VCaP (cell line): ENCODE measurements at regions not wholly inside any gene's neighbourhood (a gene's known extent, or its start where the extent isn't known, plus 50 kb on each side); places are given as distances from the start of the nearest gene placed in this dataset.
A peak's percentile ranks its signal among the peaks of the same experiment; 100 is the strongest.

Experiments used
- H3K27ac ChIP-seq: fragments of 450-650 bp; 2 replicates; pipeline ENCODE4 v1.5.1; 2017
- TF ChIP-seq, protein P1 (sequence below): fragments of 450-650 bp; conservative IDR thresholded peaks from 2 replicates; pipeline ENCODE4 v1.5.1; 2017; ENCODE audit warnings: mild to moderate bottlenecking, moderate library complexity

DNA sequence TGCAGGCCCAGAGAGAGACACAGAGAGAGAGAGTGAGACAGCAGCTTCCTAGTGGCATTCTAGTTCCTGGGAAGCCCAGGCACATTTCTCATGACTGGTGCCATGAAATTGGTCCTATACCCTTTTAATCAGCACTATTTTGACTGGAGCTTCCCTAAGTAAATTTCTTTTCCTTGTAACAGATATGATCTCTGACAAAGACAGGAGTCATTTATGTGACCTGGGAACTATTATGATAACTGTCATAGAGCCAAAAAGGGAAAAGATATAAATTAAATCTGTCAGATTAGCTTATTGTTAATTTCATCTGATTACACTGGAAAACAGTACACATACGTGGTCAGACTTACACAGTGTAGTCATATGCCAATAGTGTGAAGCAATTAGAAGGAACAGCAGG lies 161.3 kb upstream of the HNRNPA3 start:
- H3K27ac ChIP-seq: peak overlapping the region; percentile 76
- TF ChIP-seq, protein P1, sequence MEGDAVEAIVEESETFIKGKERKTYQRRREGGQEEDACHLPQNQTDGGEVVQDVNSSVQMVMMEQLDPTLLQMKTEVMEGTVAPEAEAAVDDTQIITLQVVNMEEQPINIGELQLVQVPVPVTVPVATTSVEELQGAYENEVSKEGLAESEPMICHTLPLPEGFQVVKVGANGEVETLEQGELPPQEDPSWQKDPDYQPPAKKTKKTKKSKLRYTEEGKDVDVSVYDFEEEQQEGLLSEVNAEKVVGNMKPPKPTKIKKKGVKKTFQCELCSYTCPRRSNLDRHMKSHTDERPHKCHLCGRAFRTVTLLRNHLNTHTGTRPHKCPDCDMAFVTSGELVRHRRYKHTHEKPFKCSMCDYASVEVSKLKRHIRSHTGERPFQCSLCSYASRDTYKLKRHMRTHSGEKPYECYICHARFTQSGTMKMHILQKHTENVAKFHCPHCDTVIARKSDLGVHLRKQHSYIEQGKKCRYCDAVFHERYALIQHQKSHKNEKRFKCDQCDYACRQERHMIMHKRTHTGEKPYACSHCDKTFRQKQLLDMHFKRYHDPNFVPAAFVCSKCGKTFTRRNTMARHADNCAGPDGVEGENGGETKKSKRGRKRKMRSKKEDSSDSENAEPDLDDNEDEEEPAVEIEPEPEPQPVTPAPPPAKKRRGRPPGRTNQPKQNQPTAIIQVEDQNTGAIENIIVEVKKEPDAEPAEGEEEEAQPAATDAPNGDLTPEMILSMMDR: no peak

DNA sequence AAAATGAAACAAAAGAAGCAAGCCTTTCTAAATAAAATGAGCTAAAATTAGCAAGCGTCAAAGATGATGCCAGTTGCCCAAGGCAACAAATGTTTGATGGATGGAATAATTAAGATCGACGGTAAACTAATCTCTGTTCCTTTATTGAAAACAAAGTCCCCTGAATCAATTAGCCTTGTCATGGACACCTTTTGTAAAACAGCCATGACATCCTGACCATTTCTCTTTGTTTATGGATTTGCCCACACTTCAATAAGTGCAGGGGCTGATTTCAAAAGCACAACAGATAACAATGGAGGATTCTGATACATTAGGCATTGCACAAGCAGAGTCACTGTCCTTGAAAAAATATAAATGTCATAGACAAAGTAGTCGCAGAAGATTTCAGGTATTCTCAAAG lies 160.1 kb upstream of the HNRNPA3 start:
- H3K27ac ChIP-seq: peak overlapping the region; percentile 76; the same call in 1 of the 2 replicates
- TF ChIP-seq, protein P1: no peak

DNA sequence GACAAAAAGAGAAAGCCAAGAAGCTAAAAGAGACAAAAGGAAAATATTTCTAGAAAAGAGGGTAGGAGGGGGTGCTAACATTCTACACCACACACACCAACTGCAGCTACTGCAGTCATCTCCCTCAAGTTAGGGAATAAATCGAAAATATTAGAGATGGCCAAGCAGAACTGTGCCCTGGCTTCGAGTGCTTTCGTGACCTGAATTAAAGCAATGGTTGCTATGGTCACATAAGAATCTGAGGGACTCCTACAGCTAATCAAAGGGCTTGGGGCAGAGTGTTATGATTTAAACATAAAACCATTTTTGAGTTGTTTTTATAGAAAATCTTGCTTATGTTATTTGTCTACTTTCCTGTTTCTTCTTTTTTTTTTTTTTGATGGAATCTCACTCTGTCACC lies 159.6 kb upstream of the HNRNPA3 start:
- TF ChIP-seq, protein P1: no peak
- H3K27ac ChIP-seq: peak overlapping the region; percentile 16; the same call in 1 of the 2 replicates

DNA sequence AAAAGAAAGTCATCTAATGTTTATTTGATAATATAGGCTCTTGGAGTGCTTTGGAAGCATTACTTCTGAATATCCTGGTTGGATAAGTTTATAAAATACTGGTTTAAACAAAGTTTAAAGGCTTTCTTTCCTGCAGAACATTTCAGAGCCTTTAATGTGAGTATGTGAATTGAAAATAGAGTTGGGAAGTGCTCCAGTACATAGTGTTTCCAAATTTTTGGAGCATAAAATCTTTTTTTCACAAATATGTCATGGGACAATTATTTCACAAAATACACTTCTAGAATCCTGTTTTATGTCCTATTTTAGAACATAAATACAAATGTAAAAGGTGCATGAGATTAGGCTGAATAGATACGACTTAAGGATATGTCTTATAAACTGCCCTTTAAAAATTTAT lies 158.9 kb upstream of the HNRNPA3 start:
- TF ChIP-seq, protein P1: no peak

DNA sequence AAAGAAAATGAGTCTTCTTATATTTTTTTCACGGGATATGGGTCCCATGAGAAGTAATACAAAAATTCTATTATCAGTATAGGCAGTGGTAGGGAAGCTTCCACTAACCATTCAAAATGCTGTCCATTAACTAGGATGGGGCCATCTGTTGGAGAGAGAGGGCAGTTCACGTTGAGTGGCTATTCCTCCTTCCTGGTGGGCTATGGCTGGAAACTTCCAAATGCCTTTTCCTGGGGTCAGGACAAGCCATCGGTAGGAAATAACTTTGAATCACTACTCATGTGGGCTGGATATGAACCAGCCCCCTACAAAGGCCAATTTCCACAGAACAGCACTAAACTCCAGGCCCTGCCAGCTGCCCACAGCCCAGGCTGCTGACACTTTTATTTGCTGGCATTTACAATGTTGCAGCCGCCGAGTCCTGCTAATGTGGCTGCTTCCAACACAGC lies 156.1 kb upstream of the HNRNPA3 start:
- TF ChIP-seq, protein P1: no peak; the same call in 1 of the 2 replicates

More for the DNA sequence above, 158.9 kb upstream of the HNRNPA3 start:
- peak overlapping the region; percentile 16; the same call in 1 of the 2 replicates for H3K27ac ChIP-seq

DNA sequence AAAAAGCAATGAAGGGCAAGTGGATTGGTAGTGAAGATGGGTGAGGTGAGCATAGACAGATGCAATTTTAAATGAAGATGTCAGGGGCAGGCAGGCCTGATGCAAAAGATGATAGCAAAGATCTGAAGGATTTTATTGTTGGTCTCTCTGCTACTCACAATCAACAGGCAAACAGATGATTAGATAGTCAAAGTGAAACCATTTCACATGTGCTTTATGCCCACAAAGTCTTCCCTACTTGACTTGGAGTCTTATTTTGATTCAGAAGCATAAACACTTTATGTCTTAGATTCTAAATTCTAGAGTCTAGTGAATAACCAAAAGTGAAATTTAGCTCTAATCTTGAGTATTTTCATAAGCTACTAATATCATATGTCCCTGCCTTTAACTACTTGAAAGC lies 153.8 kb upstream of the HNRNPA3 start:
- TF ChIP-seq, protein P1: no peak
- H3K27ac ChIP-seq: peak overlapping the region; percentile 99

More for the DNA sequence above, 156.1 kb upstream of the HNRNPA3 start:
- peak overlapping the region; percentile 99 for H3K27ac ChIP-seq

DNA sequence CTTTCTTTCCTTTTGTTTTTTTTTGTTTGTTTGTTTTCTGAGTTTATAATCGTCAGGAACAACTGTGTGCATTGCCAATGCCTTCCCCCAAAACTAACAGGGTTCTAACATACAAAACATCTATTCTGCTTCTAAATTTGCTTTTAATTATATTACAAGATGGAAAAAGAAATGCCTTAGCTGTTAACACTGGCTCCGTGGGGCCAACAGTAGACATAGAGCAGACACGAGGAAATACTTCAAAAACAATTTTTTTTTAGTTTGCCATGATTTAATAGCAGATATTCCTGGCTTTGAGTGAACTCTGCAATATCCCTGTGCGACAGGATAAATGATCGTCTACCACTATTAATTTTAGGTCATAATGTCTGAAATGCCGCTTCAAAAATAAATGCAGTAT lies 153.3 kb upstream of the HNRNPA3 start:
- H3K27ac ChIP-seq: peak overlapping the region; percentile 99
- TF ChIP-seq, protein P1: no peak
